HL-60/S4 (cell line): ENCODE measurements at regions not wholly inside any gene's neighbourhood (a gene's known extent, or its start where the extent isn't known, plus 50 kb on each side); places are given as distances from the start of the nearest gene placed in this dataset.

Experiments
- in situ Hi-C: fragments of 300-500 bp; cut with MboI; formaldehyde crosslinking; loops from 2 replicates; pipeline ENCODE4 v1.14.3; 2022; ENCODE audit warnings: low sequenced_read_pairs

- in situ Hi-C loops: no loop called here
These were observed 50.8 kb upstream of the JAG1 start for GRCh38 chr20:10724449-10725173.

- in situ Hi-C loops: no loop called here
These were observed 55.3 kb upstream of the JAG1 start for GRCh38 chr20:10728873-10729670.

DNA sequence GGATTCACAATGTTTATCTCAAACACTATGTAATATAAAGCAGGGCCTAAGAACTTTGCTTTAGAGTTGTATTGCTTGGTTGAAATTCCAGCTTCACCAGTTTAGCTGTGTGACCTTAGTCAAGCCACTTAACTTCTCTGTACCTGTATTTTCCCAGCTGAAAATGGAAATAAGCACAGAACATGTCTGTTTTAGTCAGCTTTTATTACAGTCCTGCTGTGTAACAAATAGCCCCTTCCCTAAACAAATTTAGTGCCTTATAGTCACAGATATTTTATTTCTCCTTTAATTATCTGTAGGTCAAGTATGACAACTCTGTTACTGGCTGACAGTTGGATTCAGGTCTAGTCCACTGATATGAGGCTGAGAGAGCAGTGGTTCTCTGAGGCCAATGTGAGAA is 56.0 kb upstream of the JAG1 start:
- in situ Hi-C loops: no loop called here

DNA sequence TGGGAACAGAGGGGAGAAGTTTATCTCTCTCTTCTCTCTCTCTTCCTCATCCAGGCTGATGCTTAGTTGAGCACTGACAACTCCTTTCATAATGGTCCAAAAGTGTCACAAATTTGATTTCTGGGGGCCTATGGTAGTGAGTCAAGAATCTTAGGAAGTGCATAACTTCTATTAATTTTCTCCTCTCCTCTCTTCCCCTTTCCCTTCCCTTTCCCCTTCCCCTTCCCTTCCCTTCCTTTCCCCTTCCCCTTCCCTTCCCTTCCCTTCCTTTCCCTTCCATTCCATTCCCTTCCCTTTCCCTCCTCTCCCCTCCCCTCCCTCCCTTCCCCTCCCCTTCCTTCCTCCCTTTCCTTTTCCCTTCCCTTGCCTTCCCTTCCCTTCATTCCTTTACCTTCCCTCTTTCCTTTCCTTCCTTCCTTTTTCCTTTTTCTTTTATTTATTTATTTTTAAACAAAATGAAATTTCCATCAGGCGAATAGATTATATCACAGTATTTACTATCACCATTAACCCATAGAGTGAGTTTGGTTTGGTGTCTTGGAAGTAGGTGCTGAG is 56.9 kb upstream of the JAG1 start:
- in situ Hi-C loops: no loop called here

DNA sequence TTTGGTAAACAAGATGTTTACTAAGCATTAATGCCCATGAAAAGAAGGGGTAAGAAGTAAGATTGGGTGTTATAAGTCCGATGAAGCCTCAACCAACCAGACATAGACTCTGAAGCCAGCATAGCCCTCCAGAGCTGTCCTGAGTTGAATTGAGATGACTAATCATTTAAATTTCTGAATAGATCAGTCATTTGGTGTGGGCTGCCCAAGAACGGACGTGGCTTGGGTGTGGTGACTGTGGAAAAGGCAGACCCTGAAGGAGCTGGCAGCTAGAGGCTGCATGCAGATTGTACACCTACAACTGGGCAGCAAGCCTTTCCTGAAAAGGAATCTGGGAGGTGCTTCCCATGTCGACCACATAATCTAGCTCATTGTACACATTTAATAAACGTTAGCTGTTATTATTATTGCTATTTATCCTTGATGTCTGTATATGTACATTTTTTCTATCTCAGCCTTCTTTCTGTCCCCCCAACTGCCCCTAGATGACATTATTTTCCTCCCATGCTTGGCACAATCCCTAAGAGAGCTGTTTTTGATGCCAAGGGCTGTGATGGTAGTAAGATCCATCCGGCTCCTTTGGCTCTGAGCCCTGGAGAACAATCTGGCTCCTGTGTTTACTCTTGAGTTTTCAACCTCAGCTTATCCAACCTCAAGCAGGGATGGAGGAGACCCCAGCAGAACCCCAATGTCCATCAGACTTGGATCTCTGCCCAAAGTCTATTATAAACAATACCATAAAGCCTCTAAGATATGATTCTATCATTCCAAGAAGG is 57.6 kb upstream of the JAG1 start:
- in situ Hi-C loops: no loop called here

- in situ Hi-C loops: no loop called here
These were observed 59.3 kb upstream of the JAG1 start for GRCh38 chr20:10733122-10733521.

GRCh38 chr20:10735195-10735949 is 61.6 kb upstream of the JAG1 start:
- in situ Hi-C loops: no loop called here

GRCh38 chr20:10739134-10739533 is 65.3 kb upstream of the JAG1 start:
- in situ Hi-C loops: no loop called here

GRCh38 chr20:10739566-10739965 is 65.8 kb upstream of the JAG1 start:
- in situ Hi-C loops: no loop called here

DNA sequence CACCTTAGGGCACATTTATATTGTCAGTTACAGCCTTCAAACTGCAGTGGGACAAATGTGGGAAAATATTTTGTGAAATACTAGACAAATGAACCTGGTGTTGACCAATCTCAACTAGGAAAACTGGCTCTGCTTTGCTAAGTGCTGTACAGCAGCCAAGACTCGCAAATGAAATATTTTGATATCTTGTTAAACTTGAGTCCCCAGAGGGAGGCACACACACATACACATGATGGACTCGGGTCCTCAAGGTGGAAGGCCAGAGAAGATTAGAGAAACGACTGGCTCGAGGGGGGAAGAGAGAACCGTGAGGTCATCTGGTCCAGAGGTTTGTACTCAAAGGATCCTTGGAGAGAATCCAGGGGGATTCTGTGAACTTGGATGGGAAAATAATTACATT is 67.3 kb upstream of the JAG1 start:
- in situ Hi-C loops: no loop called here

DNA sequence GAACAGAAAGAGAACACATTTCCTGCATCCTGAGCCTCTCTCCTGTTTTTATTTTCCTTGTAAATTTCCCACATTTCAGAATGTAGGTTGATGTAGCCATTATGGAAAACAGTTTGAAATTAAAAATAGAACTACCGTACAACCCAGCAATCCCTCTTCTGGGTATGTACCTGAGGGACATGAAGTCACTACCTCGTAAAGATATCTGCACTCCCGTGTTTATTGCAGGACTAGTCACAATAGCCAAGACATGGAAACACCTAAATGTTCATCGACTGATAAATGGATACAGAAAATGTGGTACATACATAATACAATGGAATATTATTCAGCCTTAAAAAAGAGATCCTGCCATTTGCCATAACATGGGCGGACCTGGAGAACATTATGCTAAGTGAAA is 72.0 kb upstream of the JAG1 start:
- in situ Hi-C loops: no loop called here

DNA sequence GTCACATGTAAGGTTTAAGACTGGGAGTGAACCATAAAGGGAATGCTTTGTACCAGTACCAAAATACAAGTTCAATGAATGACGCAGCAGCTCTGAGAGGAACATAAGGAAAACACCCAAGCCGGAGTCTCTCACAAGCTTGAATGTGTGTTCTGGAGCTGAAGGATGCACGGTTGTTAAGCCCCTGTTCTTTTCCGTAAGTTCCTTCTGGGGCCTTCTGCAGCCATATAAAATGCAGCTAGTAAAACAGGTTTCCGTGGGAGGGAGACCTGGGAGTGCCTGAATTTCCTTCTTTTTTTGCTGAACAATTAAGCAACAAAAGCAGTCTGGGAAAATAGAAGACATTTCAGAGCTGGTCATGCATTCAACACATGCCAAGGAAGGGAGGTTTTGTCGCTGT is 73.2 kb upstream of the JAG1 start:
- in situ Hi-C loops: no loop called here

DNA sequence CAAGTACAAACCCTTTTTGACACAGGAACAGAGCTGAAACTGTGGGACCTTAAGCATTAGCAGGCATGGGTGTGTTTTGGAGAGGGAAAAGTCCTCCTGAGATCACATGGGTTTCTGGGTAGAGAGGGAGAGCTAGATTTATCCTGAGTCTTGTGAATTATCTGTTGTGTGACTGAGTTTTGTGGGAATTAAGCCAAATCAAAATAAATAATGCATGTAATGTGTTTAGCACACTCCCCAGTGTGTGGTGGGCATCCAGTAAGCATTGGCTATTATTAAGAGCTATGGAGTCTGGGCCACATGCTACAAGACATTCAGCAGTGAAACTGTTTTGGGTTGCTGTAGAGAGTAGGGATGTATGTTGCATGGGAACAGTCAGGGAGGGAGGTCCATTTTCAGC is 75.3 kb upstream of the JAG1 start:
- in situ Hi-C loops: no loop called here

DNA sequence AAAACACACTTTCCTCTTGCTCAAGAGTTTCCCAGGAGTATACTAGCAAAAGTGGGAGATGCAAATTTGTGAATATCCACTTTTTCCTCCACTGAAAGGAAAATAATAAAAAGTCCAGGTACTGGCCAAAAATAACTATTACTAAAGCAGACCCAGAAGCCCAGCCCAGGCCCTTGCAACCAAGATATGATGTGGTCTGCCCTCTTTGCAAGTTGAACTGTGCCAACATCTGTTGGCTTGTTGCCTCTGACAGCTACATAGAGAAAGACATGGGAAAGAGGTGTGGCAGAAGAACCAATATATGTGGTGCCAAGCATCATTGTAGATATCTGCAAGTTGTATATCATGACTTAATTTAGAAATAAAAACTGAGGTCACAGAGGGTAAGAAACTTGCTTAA is 78.4 kb upstream of the JAG1 start:
- in situ Hi-C loops: no loop called here

DNA sequence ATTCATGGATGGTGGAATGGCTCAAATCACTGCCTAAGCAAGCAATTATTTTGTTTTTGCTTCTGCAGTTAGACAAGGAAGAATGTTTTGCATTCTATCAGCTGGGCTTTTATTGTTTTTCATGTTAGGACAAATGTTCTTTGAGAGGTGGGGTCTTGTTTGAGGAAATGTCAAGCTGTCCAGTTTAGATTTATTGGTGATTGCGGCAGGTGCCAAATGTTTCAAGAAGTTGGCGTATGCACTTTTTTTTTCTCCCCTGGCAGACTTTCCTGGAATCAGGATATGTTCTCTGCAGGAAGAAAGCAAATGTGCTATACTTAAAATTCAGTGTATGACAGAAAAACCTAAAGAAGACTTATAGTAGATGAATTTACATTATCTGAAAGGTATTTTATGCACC is 81.0 kb upstream of the JAG1 start:
- in situ Hi-C loops: no loop called here

- in situ Hi-C loops: no loop called here
These were observed 84.6 kb upstream of the JAG1 start for GRCh38 chr20:10758446-10758845.

DNA sequence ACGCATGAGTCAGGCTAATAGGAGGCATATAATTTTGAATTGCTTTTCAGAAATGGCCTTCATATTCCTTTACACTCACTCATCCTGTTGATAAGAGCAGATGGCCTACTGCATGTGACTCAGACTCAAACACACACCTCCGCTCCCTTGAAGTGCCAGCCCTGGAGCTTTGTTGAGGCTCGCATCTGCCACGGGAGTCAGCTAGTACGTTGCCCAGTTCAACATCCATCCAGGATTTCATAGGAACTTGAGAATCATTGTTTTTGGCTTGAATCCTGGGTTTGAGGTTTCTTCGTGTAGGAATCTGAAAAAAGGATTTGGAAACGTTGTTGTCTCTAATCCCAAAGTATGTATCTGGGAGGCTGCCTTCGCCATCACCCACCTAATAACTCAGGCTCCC is 87.4 kb upstream of the JAG1 start:
- in situ Hi-C loops: no loop called here

GRCh38 chr20:10761786-10762185 is 88.0 kb upstream of the JAG1 start:
- in situ Hi-C loops: no loop called here

GRCh38 chr20:10762216-10762615 is 88.4 kb upstream of the JAG1 start:
- in situ Hi-C loops: no loop called here

DNA sequence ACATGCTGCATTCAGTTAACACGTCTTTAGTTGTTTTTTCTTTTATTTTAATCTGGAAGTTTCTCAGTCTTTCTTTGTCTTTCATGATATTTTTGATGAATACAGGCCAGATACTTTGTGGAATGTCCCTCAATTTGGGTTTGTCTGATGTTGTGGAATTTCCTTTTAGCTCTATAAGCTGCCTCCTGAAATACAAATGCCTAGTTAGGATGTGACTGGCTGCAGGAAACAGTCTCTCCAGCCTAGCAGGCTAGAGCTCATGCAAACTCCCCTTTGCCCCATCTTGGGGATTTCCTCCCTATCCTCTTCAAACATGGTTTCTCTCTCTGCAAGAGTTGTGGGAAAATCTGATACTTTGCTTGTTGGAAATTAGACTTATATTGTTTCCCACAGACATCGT is 89.3 kb upstream of the JAG1 start:
- in situ Hi-C loops: no loop called here

GRCh38 chr20:10769700-10770099 is 95.9 kb upstream of the JAG1 start:
- in situ Hi-C loops: no loop called here
